ENCODE measurements at regions not wholly inside any gene's neighbourhood (a gene's known extent, or its start where the extent isn't known, plus 50 kb on each side); places are given as distances from the start of the nearest gene placed in this dataset.
"Not testable (repeated sequence)": the region's sequence is repeated elsewhere in the genome, so short reads cannot be mapped to it uniquely, and the experiment has no call there.

DNA sequence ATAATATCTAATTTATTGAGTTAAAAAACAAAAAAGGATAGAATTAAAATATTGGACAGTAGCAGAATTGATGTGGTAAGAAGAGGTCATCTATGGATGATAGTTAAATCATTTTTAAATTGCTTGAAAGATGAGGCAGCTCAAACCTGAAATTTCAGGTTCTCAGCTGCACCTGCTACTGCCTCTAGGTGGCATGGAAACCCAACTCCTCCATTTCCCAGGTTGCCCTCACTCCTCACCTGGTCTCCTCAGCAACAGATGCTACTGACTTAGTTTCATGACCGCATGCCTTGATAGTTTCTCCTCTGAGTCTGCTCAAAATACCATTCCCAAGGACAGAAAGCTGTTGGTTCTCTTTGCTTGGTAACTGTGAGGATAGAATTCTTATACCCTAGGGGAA is 148.1 kb downstream of the ABHD5 start:
- DNase-seq: no peak

DNA sequence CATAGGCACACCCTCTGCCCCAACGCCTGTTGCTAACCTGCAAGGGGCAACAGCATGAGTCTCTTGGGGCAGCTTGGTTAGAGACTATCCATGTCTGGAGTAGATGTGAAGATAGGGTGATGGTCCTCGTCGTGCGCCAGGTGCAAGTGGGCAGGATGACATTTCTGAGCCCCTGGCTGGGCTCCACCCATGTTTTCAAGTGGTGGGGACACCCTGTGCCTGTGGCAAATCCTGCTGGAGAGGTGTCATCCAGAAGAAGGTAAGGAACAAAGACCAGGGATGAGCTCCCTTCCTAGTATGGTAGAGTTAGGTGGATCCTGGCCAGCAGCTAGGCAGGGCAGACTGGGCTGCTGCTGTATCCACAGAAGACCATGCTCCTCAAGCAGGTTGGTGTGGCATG is 152.6 kb downstream of the ABHD5 start:
- DNase-seq: no peak

DNA sequence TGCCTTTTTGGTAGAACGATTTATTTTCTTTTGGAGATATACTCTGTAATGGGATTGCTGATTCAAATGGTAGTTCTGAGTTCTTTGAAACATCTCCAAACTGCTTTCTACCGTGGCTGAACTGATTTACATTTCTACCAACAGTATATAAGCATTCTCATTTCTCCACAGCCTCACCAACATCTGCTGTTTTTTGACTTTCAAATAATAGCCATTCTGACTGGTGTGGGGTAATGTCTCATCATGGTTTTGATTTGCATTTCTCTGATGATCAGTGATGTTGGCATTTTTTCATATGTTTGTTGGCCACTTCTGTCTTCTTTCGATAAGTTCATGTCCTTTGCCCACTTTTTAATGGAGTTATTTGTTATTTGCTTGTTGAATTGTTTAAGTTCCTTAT is 154.0 kb downstream of the ABHD5 start:
- DNase-seq: no peak

DNA sequence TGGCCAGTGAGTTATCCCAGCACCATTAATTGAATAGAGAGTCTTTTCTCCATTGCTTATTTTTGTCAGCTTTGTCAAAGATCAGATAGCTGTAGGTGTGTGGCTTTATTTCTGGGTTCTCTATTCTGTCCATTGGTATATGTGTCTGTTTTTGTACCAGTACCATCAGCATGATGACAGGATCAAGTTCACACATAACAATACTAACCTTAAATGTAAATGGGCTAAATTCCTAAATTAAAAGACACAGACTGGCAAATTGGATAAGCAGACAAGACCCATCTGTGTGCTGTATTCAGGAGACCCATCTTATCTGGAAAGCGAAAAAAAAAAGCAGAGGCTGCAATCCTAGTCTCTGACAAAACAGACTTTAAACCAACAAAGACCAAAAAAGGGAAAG is 154.8 kb downstream of the ABHD5 start:
- DNase-seq: not testable (repeated sequence)

DNA sequence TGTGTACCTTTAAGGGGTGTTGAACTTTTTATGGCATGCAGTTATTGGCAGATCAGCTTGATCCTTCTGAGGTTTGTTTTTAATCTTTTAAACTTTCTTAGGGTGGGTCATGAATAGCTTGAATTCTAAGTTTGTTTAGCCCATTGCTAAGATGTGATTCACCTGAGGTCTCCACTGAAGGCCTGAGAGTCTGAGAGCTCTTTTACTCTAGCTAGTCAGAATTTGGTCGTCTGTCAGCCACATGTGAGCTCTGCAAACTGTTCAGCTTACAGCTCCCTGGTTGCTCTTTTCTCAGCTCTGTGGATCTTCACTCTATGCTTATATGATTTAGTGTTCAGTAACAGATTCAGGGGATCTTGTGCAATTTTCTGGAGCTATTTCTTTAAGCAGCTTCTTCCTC is 161.3 kb downstream of the ABHD5 start:
- DNase-seq: no peak

DNA sequence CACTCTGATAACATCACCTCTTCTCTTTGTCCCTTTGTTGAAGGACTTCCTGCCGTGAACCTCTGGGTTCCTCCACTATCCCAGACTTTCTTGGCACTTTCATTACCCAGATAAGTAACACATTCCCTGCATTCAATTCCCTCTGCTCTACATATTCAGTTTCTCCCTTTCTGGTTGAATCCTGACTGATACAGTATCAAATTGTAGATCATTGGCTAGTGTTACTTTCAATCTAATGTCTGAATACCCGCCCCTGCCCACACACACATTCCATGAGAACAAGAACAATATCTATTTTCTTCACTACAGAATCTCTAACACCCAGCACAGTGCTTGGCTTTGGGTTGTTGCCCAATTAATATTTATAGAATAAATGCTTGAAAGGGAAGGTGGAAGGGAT is 163.5 kb downstream of the ABHD5 start:
- DNase-seq: no peak

DNA sequence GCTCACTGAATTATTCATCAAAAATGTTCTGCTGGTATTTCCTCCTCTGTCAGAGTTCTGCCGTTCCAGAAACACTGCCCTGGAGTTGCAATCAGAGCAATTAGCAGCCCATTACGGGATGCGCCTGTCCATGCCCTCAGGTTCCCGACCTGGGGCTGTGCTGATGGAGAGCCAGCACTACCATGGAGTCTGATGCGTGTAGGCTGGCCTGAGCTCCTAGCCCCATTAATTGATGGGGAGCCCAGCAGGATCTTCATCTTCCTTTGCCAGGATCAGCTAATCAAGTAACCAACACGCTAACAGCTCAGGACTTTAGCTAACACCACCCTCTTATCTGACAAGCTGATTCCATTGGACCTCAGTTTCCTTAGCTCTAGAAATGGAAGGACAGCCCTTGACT is 164.2 kb downstream of the ABHD5 start:
- DNase-seq: no peak

DNA sequence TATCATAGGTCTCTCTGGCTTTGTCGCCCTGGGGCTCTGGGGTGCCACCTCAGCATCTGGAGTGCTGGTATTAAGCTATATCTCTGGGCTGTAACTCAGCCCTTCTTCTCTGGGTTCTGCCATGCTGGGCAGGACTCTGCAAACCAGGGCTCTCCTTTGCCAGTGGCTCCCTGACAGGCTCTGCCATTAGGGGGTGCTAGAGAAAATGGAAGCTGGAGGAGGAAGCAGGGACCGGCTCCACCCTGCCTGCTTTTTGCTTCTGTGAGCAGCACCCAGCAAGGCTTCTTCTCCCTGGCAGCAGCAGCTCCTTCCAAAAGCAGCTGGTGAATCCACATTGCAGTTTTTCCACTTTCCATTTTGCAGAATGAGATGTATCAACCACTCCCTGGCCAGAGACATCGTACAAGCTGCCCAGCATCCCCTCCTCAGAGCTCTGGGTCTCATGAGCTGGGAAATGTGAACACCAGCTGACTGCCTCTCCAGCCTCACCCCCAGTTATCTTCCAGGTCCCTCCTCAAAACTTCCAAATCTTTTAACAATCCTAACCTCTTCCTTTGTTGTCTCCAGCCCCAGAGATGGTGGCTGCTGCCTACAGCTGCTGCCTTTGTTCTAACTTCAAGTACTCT is 165.0 kb downstream of the ABHD5 start:
- peak; percentile 13 for DNase-seq

DNA sequence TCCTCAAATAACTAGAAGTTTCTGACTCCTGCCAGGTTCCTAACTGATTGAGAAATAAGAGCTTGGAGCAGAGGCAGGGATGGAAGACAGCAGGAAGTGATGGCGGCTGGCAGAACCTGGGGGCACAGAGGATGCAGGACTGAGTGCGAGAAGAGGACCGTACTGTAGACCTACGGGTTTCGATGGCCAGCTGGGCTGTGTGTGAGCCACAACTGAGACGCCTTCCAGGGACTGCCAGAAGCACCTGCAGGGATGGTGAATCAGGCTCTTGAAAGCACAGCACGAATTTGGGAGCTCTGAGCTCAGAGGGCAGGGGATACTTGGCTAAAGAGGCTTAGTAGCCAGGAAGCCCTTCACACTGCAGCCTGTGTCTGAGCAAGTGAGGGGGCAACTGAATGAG is 165.6 kb downstream of the ABHD5 start:
- DNase-seq: no peak

DNA sequence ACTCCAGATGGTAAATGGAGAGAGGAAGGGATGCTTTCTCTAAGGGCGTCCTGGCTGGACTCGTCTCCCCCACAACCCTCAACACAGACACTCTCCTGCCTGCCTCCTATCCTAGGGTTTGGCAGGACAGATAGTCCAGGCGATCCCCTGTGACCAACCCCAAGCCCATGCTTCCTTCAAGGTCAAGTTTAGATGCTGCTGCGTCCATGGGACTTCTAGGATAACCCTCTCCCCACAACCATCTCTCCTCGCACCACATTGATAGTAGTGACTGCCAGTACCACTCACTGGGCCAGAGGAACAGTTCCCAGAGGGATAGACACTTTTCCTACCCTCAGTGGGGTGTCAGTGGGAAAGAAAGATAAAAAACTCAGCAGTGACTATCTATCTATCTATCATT is 166.0 kb downstream of the ABHD5 start:
- no peak for DNase-seq

DNA sequence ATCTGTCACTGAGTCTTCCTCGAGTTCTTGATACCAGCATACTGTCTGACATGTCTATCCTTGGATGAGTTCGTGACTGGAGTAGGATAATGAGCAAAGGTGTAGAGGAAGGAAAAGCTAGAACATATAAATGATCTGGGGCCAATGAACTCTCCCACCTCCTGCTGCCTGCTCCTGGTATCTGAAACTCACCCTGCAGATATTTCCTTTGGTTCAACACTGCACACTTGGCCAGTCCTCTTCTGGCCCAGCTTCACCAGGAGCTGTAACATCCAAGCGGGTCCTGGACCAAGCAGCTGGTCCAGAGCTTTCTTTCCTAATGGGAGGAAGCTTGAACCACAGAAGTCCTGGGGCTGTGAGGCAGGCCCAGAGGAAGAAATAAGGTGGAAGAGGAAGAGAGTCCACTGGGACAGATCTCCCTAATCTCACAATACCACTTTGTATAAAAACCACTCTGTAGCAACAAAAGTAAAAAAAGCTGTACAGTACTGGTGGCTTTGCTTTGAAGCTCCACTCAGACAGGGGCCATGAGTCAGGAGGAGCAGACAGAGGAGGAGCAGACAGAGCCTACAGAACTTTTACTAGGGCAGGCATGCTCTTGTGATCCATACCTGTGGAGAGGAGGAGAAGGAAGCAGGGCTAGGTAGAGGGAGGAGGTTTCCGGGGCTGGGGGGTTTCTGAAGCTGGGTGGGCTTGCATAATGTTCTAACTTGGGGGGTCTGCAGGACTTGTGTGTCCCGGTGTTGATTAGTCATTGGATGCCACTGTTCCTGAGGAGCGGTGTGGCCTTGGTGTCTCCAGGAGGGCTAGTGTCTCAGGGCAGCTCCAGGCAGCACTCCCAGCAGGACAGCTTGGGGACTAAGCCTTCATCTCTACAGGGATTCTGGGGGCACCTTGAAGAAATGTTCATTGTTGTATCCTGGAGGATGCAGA is 166.9 kb downstream of the ABHD5 start:
- no peak for DNase-seq

DNA sequence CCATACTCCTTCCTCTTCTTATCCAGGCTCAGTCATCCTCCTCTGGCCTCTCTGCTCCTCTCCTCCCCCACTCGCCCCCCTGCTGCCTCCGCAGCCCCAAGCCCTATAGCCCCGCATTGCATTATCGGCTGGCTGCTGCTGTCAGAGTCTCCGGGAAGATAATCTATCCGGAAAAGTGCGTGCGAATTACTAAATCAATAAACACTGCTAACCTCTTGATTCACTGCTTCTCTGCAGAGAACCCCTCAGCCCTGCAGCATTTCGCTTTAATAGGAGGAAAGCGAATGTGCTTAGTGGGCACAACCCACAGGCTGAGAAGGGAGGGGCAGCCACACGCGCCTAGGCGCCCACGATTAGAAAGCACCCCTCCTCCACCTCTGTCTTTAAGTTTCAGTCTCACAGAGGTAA is 167.6 kb downstream of the ABHD5 start:
- no peak for DNase-seq

DNA sequence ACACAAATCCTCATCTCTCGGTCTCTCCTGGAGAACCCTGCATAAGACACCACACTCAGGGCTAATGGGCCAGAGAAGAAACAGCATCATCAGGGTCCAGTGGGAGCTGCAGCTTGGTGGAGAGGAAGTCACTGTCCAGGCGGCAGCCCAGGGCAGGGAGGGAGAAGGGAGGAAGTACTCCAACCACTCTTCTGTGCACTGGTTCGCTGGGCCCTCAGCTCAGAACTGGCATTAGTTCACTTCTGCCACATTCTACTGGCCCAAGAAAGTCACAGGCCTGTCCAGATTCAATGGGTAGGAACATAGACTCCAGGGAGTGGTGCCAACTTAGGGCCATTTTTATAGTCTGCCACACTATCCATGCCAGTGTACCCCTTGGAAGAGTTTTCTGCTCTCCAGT is 169.0 kb downstream of the ABHD5 start:
- DNase-seq: no peak

DNA sequence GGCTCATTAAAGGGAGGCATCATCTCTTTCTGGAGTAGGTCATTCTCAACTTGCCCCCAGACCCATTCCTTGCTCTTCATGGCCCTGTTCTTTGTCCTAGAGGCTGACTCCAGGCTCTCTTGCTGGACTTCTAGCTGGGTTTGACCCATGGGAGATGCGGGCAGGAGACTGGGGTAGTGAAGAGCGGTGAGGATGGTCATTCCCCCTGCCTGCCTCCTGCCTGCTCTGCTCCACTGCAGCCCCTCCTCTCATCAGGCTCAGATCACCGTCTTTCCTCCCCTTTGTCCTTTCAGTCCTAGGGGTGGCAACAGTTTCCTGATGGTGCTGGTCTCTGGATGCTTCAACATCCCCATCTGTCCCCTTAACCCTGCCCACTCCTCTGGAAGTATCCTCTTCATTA is 170.9 kb downstream of the ABHD5 start:
- no peak for DNase-seq

DNA sequence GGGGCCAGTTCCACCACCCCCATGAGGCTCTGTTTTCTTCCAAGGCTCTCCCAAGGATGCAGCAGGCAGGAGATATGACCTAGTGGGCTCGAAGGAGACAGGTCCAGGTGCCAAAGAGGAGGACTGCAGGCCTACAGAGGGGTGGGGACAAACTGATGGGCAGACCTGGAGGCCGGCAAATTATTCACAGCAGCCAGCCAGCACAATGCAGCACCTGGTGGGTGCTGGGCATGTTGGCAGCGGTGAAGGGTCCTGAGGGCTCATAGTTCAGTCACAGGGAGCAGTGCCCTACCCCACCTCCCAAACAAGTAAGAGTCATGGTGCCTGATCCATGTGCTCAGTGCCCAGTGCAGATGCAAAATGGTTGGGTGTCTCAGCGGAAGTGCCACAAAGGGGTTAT is 171.7 kb downstream of the ABHD5 start:
- no peak for DNase-seq

DNA sequence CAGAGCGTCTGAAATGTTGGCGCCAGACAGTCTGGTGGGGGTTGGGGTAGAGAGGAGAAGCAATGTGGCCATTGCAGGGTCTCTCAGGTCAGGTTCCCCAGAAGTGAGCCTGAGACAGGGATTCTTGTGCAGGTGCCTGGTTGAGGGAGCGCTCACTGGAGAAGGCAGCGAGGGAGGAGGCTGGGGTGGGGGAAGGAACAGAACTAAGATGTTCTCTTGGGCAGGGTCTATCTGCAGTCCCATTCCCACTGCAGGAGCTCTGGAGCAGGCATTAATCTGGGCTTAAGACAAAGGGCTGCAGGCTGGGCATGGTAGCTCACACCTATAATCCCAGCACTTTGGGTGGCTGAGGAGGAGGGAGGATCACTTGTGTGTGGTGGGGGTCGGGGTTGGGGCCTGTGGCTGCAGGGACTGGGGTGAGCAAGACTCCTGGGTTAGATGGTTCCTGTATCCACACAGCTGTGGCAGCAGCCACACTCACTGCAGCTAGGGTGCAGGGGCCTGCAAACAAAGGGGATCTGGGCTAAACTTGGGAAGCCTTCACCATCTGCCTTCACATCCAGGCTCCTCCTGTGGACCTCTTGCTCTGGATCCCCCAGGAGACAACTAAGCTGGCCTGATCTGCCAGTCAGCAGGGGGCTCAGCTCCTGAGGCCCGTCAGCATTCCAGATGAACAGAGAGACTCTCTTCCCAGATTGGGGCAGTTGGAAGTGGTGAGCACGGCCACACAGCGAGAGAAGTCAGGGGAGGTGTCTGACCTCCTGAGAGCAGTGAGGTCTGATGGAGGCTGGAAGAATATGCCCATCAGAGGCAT is 172.5 kb downstream of the ABHD5 start:
- no peak for DNase-seq

DNA sequence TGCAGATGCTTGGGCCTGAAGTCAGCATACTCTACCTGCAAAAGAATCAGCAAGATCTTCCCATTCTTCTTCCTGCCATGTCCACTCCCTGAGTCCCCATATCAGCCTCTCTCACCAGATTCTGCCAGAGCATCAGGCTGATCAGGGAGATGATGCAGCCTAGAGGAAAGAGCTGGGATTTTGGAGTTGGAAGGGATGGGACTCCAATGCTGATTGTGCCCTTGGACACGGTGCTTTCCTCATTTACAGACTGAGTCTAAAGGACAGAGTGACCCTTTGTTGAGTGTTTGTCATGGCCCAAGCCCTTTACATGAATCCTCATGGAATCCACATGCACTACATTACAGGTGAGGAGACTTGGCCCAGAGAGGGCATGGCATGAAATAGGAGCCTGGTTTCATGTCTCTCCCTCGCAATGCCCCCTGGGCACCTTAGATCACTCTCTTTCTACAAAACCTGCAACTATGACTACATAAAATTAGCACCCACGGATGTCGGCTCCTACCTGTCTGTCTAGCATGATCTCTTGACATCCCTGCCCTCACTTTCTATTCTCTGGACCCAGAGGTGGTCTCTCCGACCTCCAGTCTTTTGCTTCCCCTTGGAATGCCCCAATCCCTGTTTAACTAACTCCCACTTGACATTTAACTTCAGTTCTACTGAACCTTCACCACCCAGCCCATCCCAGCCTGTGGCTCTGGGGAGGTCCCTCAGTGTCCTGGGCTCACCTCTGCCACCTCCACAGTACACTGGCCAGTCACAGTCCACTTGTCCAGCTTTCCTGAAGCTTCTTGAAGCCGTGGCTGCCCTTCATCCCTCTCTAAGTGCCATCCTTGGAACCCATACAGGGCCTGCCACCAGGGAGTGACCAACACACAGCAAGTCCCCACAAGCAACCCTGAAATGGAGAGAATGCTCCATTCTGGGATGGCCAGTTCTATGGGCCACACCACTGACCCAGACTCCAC is 173.5 kb downstream of the ABHD5 start:
- no peak for DNase-seq

DNA sequence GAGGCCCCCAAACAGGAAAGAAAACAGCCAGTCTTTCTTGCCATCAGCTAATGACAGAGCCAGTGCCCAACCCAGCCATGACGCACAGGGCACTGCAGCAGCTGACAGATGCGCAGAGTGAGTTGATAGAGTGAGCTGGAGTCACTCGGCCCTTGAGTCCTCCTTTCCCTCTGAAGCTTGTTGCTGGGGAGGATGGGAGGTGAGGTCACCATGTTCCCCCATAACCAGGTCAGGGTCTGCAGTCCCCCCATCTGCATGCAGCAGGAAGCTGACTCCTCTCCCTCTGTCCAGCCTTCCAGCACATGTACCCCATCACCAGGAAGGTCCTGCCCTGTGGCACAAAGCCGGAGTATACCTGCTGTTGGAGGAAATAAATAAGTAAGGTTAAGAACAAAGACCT is 174.6 kb downstream of the ABHD5 start:
- no peak for DNase-seq

DNA sequence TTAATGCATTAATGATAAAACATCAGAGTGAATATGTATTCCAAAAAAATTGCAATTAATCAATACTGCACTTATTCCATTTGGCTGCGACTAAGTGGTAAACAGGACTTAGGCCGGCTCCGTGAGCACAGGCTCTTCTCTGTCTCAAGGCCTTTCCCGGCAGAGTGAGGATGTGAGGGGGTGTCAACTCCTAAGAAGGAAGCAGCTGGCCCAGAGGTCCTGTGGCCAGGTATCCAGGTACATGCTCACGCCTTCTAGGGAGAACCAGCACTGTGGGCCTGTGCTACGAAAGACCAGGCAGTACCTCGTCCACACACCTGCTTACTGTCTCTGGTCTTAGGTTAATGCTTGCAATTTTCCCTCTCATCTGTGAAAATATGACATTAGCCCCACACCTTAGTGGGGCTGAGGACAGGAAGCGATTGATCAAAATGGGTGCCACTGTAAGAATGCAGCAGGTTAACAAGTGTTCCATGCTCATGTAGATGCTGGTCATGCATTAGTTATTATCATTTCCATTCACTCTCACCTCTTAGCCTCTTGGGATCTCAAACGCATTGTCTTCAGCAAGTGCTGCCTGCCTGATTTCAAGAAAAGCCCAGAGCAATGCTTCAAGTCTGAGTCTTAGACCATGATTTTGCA is 175.3 kb downstream of the ABHD5 start:
- no peak for DNase-seq

DNA sequence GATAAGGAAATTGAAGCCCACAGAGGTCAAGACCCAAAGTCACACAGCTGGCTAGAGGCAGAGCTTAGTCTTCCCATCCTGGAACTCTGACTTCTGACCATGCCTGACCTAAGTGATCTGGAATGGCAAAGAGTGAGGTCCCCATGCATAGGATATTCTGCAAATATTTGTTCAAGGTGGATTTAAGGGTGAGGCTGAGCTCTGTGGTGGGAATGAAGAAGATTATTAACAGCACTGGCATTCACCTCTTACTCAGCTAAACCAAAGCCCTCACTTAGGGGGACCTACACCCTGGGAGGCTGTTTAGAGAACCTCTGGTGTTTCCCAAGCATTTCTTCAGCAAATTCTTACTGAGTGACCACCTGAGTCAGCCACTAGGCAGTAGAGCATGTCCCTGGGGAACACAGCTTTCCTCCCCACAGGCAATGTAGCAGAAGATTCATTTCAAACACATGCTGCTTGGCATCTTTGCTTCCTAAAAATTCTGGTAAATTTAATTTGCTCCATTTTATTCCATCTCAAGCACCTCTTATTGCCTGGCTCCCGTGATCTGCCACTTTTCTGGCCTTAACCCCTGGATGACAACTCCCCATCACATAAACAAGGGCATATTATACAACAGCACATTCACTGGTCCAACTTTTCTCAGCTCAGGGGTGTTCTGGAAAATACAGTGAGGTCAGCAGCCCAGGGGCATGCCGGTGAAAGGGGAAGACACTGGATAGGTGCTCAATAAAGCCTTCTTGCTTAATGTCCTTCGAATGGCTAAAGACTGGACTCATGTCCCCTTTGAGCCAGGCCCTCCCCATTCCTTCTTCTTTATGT is 176.0 kb downstream of the ABHD5 start:
- DNase-seq: no peak

DNA sequence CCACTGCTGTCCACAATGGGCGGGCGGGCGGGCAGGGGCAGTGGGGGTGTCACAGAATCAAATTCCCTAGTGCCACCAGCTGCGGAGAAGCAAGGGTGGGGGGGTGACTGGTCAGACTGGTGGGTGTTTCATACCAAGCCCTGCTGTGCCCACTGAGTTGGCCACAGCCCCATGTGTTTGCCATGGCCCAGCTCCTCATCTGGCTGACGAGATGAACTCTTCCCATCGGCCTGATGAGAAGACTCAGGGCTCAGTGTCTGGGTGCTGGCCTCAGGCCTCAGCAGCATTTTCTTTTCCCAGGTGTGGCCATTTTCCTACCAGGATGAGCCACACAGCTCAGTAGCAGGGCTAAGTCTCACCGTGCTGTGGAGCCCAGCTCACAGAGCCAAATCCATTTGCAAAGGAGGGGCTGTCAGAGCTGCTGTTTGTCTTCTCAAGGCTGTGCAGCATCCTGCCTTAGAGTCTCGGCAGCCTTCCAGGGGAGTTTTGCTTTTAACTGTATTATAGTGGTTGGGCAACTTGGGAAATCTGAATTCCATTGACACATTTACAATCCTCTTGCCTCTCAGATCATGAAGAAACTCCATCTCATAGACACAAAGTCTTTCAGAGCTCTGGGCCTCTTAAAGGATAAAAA is 176.8 kb downstream of the ABHD5 start:
- DNase-seq: no peak
